ENCODE measurements at regions not wholly inside any gene's neighbourhood (a gene's known extent, or its start where the extent isn't known, plus 50 kb on each side); places are given as distances from the start of the nearest gene placed in this dataset.

GRCh38 chr10:131689954-131690757 is 210.7 kb upstream of the PPP2R2D start:
- TF ChIP-seq CTCF (IDR thresholded peaks at IDR 0.05) = no peak
- TF ChIP-seq POLR2A (IDR thresholded peaks at IDR 0.05) = no peak

Measured in body of pancreas (tissue), 4 donors.